ENCODE measurements at regions not wholly inside any gene's neighbourhood (a gene's known extent, or its start where the extent isn't known, plus 50 kb on each side); places are given as distances from the start of the nearest gene placed in this dataset.

- TF ChIP-seq ZNF274 (IDR thresholded peaks at IDR 0.05; ENCODE audit: low read depth, low read length) (no peak), YY1 (IDR thresholded peaks at IDR 0.05; ENCODE audit: insufficient read depth, insufficient read length) (no peak), SUZ12 (IDR thresholded peaks at IDR 0.05; ENCODE audit: extremely low read depth, insufficient read depth, insufficient read length) (no peak)
Measured at GRCh38 chr10:78504181-78504580, 470.5 kb downstream of the RPS24 start.
